Liver (tissue), 3 donors: ENCODE measurements at regions not wholly inside any gene's neighbourhood (a gene's known extent, or its start where the extent isn't known, plus 50 kb on each side); places are given as distances from the start of the nearest gene placed in this dataset.

Source experiments
- CTCF ChIP-seq: fragments of 150-350 bp; IDR thresholded peaks from 2 replicates; pipeline ENCODE4 v1.5.1; 2017; ENCODE audit warnings: improper control_type of control experiment, low read depth, low read length; ENCODE audit not compliant: missing input control
- EGR1 ChIP-seq, 2 donors: IDR thresholded peaks; 2 replicates each; pipeline ENCODE4 v1.6.1; 2016 to 2018; ENCODE audit warnings: antibody characterized with exemption in 2 of 2, low read depth in 2 of 2
- GABPA ChIP-seq, 2 donors: IDR thresholded peaks in 1 of 2; conservative IDR thresholded peaks in 1 of 2; 2 replicates each; pipeline ENCODE4 v1.6.1; 2016; ENCODE audit warnings: antibody characterized with exemption in 2 of 2, mild to moderate bottlenecking in 1 of 2, moderate library complexity in 1 of 2
- RAD21 ChIP-seq, 2 donors: IDR thresholded peaks; 2 replicates each; pipeline ENCODE4 v1.6.1; 2016; ENCODE audit warnings: antibody characterized with exemption in 2 of 2, mild to moderate bottlenecking in 2 of 2
- RXRA ChIP-seq, 2 donors: IDR thresholded peaks; 2 replicates each; pipeline ENCODE4 v1.6.1; 2017 to 2018; ENCODE audit warnings: antibody characterized with exemption in 2 of 2, mild to moderate bottlenecking in 1 of 2
- SP1 ChIP-seq: IDR thresholded peaks from 2 replicates; pipeline ENCODE4 v1.6.1; 2018; ENCODE audit warnings: antibody characterized with exemption, mild to moderate bottlenecking
- TAF1 ChIP-seq: conservative IDR thresholded peaks from 2 replicates; pipeline ENCODE4 v1.6.1; 2016; ENCODE audit warnings: antibody characterized with exemption, mild to moderate bottlenecking
- YY1 ChIP-seq: IDR thresholded peaks from 2 replicates; pipeline ENCODE4 v1.6.1; 2016; ENCODE audit warnings: antibody characterized with exemption, mild to moderate bottlenecking
- TF ChIP-seq, protein P1 (sequence below): IDR thresholded peaks from 2 replicates; pipeline ENCODE4 v1.6.1; 2016; ENCODE audit warnings: antibody characterized with exemption
- TF ChIP-seq, protein P2 (sequence below): IDR thresholded peaks from 2 replicates; pipeline ENCODE4 v1.6.1; 2016; ENCODE audit warnings: antibody characterized with exemption, mild to moderate bottlenecking
- TF ChIP-seq, protein P3 (sequence below): IDR thresholded peaks from 2 replicates; pipeline ENCODE4 v1.6.1; 2016; ENCODE audit warnings: antibody characterized with exemption
- donor health status: healthy.
- donor health status: healthy.

- TF ChIP-seq CTCF: no peak
- TF ChIP-seq, protein P1, sequence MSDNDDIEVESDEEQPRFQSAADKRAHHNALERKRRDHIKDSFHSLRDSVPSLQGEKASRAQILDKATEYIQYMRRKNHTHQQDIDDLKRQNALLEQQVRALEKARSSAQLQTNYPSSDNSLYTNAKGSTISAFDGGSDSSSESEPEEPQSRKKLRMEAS: no peak
- TF ChIP-seq RXRA (IDR thresholded peaks at IDR 0.05): no peak
- TF ChIP-seq EGR1 (IDR thresholded peaks at IDR 0.05; ENCODE audit: low read depth in 2 of 2): no peak
- no peak for TF ChIP-seq SP1
- no peak for TF ChIP-seq GABPA (IDR thresholded peaks at IDR 0.05 in 1 of 2, conservative IDR thresholded peaks at IDR 0.05 in 1 of 2)
- no peak for TF ChIP-seq YY1
- no peak for TF ChIP-seq TAF1
- TF ChIP-seq, protein P2, sequence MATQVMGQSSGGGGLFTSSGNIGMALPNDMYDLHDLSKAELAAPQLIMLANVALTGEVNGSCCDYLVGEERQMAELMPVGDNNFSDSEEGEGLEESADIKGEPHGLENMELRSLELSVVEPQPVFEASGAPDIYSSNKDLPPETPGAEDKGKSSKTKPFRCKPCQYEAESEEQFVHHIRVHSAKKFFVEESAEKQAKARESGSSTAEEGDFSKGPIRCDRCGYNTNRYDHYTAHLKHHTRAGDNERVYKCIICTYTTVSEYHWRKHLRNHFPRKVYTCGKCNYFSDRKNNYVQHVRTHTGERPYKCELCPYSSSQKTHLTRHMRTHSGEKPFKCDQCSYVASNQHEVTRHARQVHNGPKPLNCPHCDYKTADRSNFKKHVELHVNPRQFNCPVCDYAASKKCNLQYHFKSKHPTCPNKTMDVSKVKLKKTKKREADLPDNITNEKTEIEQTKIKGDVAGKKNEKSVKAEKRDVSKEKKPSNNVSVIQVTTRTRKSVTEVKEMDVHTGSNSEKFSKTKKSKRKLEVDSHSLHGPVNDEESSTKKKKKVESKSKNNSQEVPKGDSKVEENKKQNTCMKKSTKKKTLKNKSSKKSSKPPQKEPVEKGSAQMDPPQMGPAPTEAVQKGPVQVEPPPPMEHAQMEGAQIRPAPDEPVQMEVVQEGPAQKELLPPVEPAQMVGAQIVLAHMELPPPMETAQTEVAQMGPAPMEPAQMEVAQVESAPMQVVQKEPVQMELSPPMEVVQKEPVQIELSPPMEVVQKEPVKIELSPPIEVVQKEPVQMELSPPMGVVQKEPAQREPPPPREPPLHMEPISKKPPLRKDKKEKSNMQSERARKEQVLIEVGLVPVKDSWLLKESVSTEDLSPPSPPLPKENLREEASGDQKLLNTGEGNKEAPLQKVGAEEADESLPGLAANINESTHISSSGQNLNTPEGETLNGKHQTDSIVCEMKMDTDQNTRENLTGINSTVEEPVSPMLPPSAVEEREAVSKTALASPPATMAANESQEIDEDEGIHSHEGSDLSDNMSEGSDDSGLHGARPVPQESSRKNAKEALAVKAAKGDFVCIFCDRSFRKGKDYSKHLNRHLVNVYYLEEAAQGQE: no peak
- TF ChIP-seq RAD21 (IDR thresholded peaks at IDR 0.05): no peak
- TF ChIP-seq, protein P3, sequence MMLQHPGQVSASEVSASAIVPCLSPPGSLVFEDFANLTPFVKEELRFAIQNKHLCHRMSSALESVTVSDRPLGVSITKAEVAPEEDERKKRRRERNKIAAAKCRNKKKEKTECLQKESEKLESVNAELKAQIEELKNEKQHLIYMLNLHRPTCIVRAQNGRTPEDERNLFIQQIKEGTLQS: no peak
Measured at GRCh38 chr2:38203446-38203810, 127.5 kb upstream of the CYP1B1 start.
